PC-9 (cell line): ENCODE measurements at regions not wholly inside any gene's neighbourhood (a gene's known extent, or its start where the extent isn't known, plus 50 kb on each side); places are given as distances from the start of the nearest gene placed in this dataset.

ENCODE experiments used
- BruUV-seq: library from RNA; stranded (reverse); fragments of 400-500 nt; replicated peaks from 2 replicates; lab custom pipeline; 2021; lab: Mats Ljungman, UMichigan
- CTCF ChIA-PET: fragments of 300-600 bp; sonication (Branson Sonifier 250); formaldehyde crosslinking; loops from one replicate; lab custom pipeline; 2022; ENCODE audit warnings: antibody characterized with exemption; lab: Charles Lee
- POLR2A ChIA-PET: fragments of 300-600 bp; sonication (Branson Sonifier 250); formaldehyde crosslinking; loops from one replicate; lab custom pipeline; 2022; ENCODE audit warnings: antibody characterized with exemption; ENCODE audit not compliant: unreplicated experiment; lab: Charles Lee
- DNase-seq, 2 experiments: peaks; one replicate each; pipeline versions ENCODE4 v3.0.0 to v3.0.0-alpha.2; 2015 to 2022; ENCODE audit warnings: mixed read lengths in 1 of 2
- H2AFZ ChIP-seq: fragments of 200-600 bp; sonication (generic); 2 replicates; pipeline ENCODE4 v1.8.1; 2017; ENCODE audit warnings: antibody characterized with exemption
- H3F3A ChIP-seq: fragments of 200-600 bp; sonication (generic); 2 replicates; pipeline ENCODE4 v1.8.1; 2017; ENCODE audit warnings: antibody characterized with exemption, mild to moderate bottlenecking, low read depth; ENCODE audit not compliant: insufficient read depth
- H3K27ac ChIP-seq: fragments of 200-600 bp; sonication (generic); 2 replicates; pipeline ENCODE4 v1.6.1; 2016; ENCODE audit warnings: mixed run types
- H3K27me3 ChIP-seq: fragments of 200-600 bp; sonication (generic); 2 replicates; pipeline ENCODE4 v1.6.1; 2016; ENCODE audit warnings: low read depth, mixed run types; ENCODE audit not compliant: insufficient read depth
- H3K36me3 ChIP-seq: fragments of 200-600 bp; sonication (generic); 2 replicates; pipeline ENCODE4 v1.6.1; 2016; ENCODE audit warnings: low read depth, mixed run types
- H3K4me1 ChIP-seq: fragments of 200-600 bp; sonication (generic); replicated peaks from 2 replicates; pipeline ENCODE4 v1.6.1; 2016; ENCODE audit warnings: mixed run types; ENCODE audit not compliant: insufficient read depth
- H3K4me2 ChIP-seq: fragments of 200-600 bp; sonication (generic); 2 replicates; pipeline ENCODE4 v1.6.1; 2017; ENCODE audit warnings: mixed run types
- H3K4me3 ChIP-seq: fragments of 200-600 bp; sonication (generic); 2 replicates; pipeline ENCODE4 v1.6.1; 2016; ENCODE audit warnings: mixed run types
- H3K79me2 ChIP-seq: fragments of 200-600 bp; sonication (generic); 2 replicates; pipeline ENCODE4 v1.6.1; 2017; ENCODE audit warnings: low read depth, mixed run types
- H3K9me2 ChIP-seq: fragments of 200-600 bp; sonication (generic); 2 replicates; pipeline ENCODE4 v1.8.1; 2017; ENCODE audit warnings: mild to moderate bottlenecking; ENCODE audit not compliant: insufficient read depth
- H3K9me3 ChIP-seq: fragments of 200-600 bp; sonication (generic); 2 replicates; pipeline ENCODE4 v1.8.1; 2016; ENCODE audit warnings: low read depth; ENCODE audit not compliant: insufficient read depth
- H4K20me1 ChIP-seq: fragments of 200-600 bp; sonication (generic); 2 replicates; pipeline ENCODE4 v1.8.1; 2017; ENCODE audit not compliant: insufficient read depth
- EZH2 ChIP-seq: fragments of 200-600 bp; sonication (generic); IDR thresholded peaks from 2 replicates; pipeline ENCODE4 v1.8.0; 2017; ENCODE audit warnings: antibody characterized with exemption, low read depth
- intact Hi-C: fragments of 100-400 bp; cut with micrococcal nuclease; formaldehyde crosslinking; loops from one replicate; pipeline ENCODE4 v1.10.0; 2022; ENCODE audit not compliant: unreplicated experiment
- TF ChIP-seq, protein P1 (sequence below): fragments of 200-600 bp; sonication (generic); conservative IDR thresholded peaks from 2 replicates; pipeline ENCODE4 v1.6.1; 2017; ENCODE audit warnings: mixed run types, antibody characterized with exemption, mild to moderate bottlenecking, moderate library complexity

- POLR2A ChIA-PET = no interaction called here
- TF ChIP-seq EZH2 = no peak
- TF ChIP-seq, protein P1, sequence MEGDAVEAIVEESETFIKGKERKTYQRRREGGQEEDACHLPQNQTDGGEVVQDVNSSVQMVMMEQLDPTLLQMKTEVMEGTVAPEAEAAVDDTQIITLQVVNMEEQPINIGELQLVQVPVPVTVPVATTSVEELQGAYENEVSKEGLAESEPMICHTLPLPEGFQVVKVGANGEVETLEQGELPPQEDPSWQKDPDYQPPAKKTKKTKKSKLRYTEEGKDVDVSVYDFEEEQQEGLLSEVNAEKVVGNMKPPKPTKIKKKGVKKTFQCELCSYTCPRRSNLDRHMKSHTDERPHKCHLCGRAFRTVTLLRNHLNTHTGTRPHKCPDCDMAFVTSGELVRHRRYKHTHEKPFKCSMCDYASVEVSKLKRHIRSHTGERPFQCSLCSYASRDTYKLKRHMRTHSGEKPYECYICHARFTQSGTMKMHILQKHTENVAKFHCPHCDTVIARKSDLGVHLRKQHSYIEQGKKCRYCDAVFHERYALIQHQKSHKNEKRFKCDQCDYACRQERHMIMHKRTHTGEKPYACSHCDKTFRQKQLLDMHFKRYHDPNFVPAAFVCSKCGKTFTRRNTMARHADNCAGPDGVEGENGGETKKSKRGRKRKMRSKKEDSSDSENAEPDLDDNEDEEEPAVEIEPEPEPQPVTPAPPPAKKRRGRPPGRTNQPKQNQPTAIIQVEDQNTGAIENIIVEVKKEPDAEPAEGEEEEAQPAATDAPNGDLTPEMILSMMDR = no peak
- H3K4me2 ChIP-seq = no peak overlapping the region
- no peaks in the 10 kb centered on the region for H3K36me3 ChIP-seq
- DNase-seq = no peak
- no TSS peak for BruUV-seq
- H3K4me1 ChIP-seq = no peaks in the 10 kb centered on the region
- no peak overlapping the region for H3K4me3 ChIP-seq
- H3K9me2 ChIP-seq = no peaks in the 10 kb centered on the region
- H3K27ac ChIP-seq = no peak overlapping the region
- no peaks in the 10 kb centered on the region for H4K20me1 ChIP-seq
- CTCF ChIA-PET = no interaction called here
- no peaks in the 10 kb centered on the region for H3K79me2 ChIP-seq
- H3K27me3 ChIP-seq = no peaks in the 10 kb centered on the region
- H3F3A ChIP-seq = no peaks in the 10 kb centered on the region
- H3K9me3 ChIP-seq = no peaks in the 10 kb centered on the region
- H2AFZ ChIP-seq = no peak overlapping the region
- intact Hi-C loops = no loop called here
Observed at GRCh38 chr14:25909045-25909747, 688.6 kb downstream of the NOVA1 start.

GRCh38 chr14:25908277-25909044, 689.4 kb downstream of the NOVA1 start:
- CTCF ChIA-PET = no interaction called here
- intact Hi-C loops = no loop called here

GRCh38 chr14:25904446-25904845, 693.4 kb downstream of the NOVA1 start:
- no TSS peak for BruUV-seq
- no peaks in the 10 kb centered on the region for H4K20me1 ChIP-seq
- H3K4me3 ChIP-seq = no peak overlapping the region
- H3K79me2 ChIP-seq = no peaks in the 10 kb centered on the region
- no peaks in the 10 kb centered on the region for H3K27me3 ChIP-seq
- H3K9me2 ChIP-seq = no peaks in the 10 kb centered on the region
- ChIA-PET CTCF (no interaction called here), POLR2A (no interaction called here)
- no peaks in the 10 kb centered on the region for H3K9me3 ChIP-seq
- TF ChIP-seq, protein P1 = no peak
- H3K36me3 ChIP-seq = no peaks in the 10 kb centered on the region
- H3F3A ChIP-seq = no peaks in the 10 kb centered on the region
- no peak overlapping the region for H3K27ac ChIP-seq
- DNase-seq = no peak
- H3K4me1 ChIP-seq = no peaks in the 10 kb centered on the region
- H3K4me2 ChIP-seq = no peak overlapping the region
- intact Hi-C loops = no loop called here
- H2AFZ ChIP-seq = no peak overlapping the region

More at GRCh38 chr14:25908277-25909044, 689.4 kb downstream of the NOVA1 start:
- DNase-seq = no peak
- no peaks in the 10 kb centered on the region for H4K20me1 ChIP-seq
- H3K27me3 ChIP-seq = no peaks in the 10 kb centered on the region
- POLR2A ChIA-PET = no interaction called here
- no peak overlapping the region for H2AFZ ChIP-seq
- no peaks in the 10 kb centered on the region for H3K36me3 ChIP-seq
- H3K9me2 ChIP-seq = no peaks in the 10 kb centered on the region
- H3K4me2 ChIP-seq = no peak overlapping the region
- no peak overlapping the region for H3K4me3 ChIP-seq
- H3K79me2 ChIP-seq = no peaks in the 10 kb centered on the region
- no TSS peak for BruUV-seq
- H3K9me3 ChIP-seq = no peaks in the 10 kb centered on the region
- H3K4me1 ChIP-seq = no peaks in the 10 kb centered on the region
- no peak overlapping the region for H3K27ac ChIP-seq
- TF ChIP-seq, protein P1 = no peak
- no peak for TF ChIP-seq EZH2
- H3F3A ChIP-seq = no peaks in the 10 kb centered on the region
